CD14-positive monocyte (primary cell): ENCODE measurements at regions not wholly inside any gene's neighbourhood (a gene's known extent, or its start where the extent isn't known, plus 50 kb on each side); places are given as distances from the start of the nearest gene placed in this dataset.

Experiments
- DNase-seq, 3 donors: peaks; one replicate each; pipeline ENCODE4 v3.0.0-alpha.2; 2011 to 2022
- H2AFZ ChIP-seq: 2 replicates; pipeline ENCODE4 v1.6.0; 2012; ENCODE audit warnings: mild to moderate bottlenecking, low read depth, low read length, inconsistent platforms; ENCODE audit not compliant: insufficient read depth, poor library complexity, severe bottlenecking
- H3K27ac ChIP-seq, 2 donors: 1 replicate in 1 of 2; 2 replicates in 1 of 2; pipeline ENCODE4 v1.5.1; 2012 to 2013; ENCODE audit warnings: low read length in 2 of 2, control low read depth in 1 of 2, inconsistent platforms in 1 of 2, low read depth in 1 of 2, mild to moderate bottlenecking in 1 of 2
- H3K27me3 ChIP-seq, 2 donors: one replicate each; pipeline versions ENCODE4 v1.6.0 to v1.6.1; 2011 to 2013; ENCODE audit warnings: low read length in 2 of 2; ENCODE audit not compliant: control insufficient read depth in 2 of 2, insufficient read depth in 2 of 2
- H3K36me3 ChIP-seq, 2 donors: replicated peaks in 1 of 2; 1 replicate in 1 of 2; 2 replicates in 1 of 2; pipeline versions ENCODE4 v1.5.1 to v1.6.1; 2012 to 2013; ENCODE audit warnings: low read length in 2 of 2, control low read depth in 1 of 2, inconsistent platforms in 1 of 2, mild to moderate bottlenecking in 1 of 2; ENCODE audit not compliant: insufficient read depth in 2 of 2, control insufficient read depth in 1 of 2
- H3K4me1 ChIP-seq, 2 donors: 1 replicate in 1 of 2; 2 replicates in 1 of 2; pipeline versions ENCODE4 v1.5.1 to v1.6.1; 2012 to 2013; ENCODE audit warnings: low read length in 2 of 2, control low read depth in 1 of 2, inconsistent platforms in 1 of 2, mild to moderate bottlenecking in 1 of 2, moderate library complexity in 1 of 2; ENCODE audit not compliant: insufficient read depth in 2 of 2, control insufficient read depth in 1 of 2
- H3K4me2 ChIP-seq: replicated peaks from 2 replicates; pipeline ENCODE3; 2012; ENCODE audit warnings: low read length, moderate library complexity, mild to moderate bottlenecking; ENCODE audit not compliant: poor library complexity, severe bottlenecking; ENCODE audit errors: extremely low read depth
- H3K4me3 ChIP-seq, 3 experiments: fragments of 200-600 bp in 1 of 3; sonication (generic) in 1 of 3; replicated peaks in 1 of 3; 1 replicate in 2 of 3; 2 replicates in 1 of 3; pipeline ENCODE4 v1.5.1; 2011 to 2013; ENCODE audit warnings: low read length in 3 of 3, mild to moderate bottlenecking in 3 of 3, control low read depth in 2 of 3, low read depth in 2 of 3, inconsistent platforms in 1 of 3, moderate library complexity in 1 of 3
- H3K79me2 ChIP-seq: 2 replicates; pipeline ENCODE4 v1.6.0; 2012; ENCODE audit warnings: mild to moderate bottlenecking, control low read depth, inconsistent platforms, low read length, moderate library complexity; ENCODE audit not compliant: insufficient read depth
- H3K9ac ChIP-seq: 2 replicates; pipeline ENCODE4 v1.6.0; 2017; ENCODE audit warnings: low read length, mild to moderate bottlenecking; ENCODE audit not compliant: insufficient read depth, poor library complexity, severe bottlenecking
- H3K9me3 ChIP-seq, 2 donors: replicated peaks in 1 of 2; 1 replicate in 1 of 2; 2 replicates in 1 of 2; pipeline versions ENCODE4 v1.5.1 to v1.6.1; 2012 to 2013; ENCODE audit warnings: low read length in 2 of 2, control low read depth in 1 of 2; ENCODE audit not compliant: control insufficient read depth in 1 of 2, insufficient read depth in 1 of 2
- H4K20me1 ChIP-seq: 2 replicates; pipeline ENCODE4 v1.6.0; 2012; ENCODE audit warnings: mild to moderate bottlenecking, low read length, control low read depth, moderate library complexity; ENCODE audit not compliant: insufficient read depth
- H3K27ac Mint-ChIP-seq, 7 donors: one replicate each; pipeline ENCODE4 v1.8.0; 2020; ENCODE audit warnings: mild to moderate bottlenecking in 7 of 7, mixed read lengths in 7 of 7, moderate library complexity in 6 of 7, inconsistent platforms in 2 of 7
- H3K27me3 Mint-ChIP-seq, 3 donors: one replicate each; pipeline ENCODE4 v1.8.0; 2021 to 2022; ENCODE audit warnings: low read depth in 3 of 3, mild to moderate bottlenecking in 3 of 3, mixed read lengths in 3 of 3, moderate library complexity in 3 of 3, inconsistent platforms in 1 of 3
- H3K36me3 Mint-ChIP-seq, 2 donors: one replicate each; pipeline ENCODE4 v1.8.0; 2020; ENCODE audit warnings: mixed read lengths in 2 of 2, inconsistent platforms in 1 of 2, mild to moderate bottlenecking in 1 of 2
- H3K4me1 Mint-ChIP-seq: one replicate; pipeline ENCODE4 v1.8.0; 2020; ENCODE audit warnings: mild to moderate bottlenecking, mixed read lengths
- H3K4me3 Mint-ChIP-seq, 2 donors: one replicate each; pipeline ENCODE4 v1.8.0; 2020; ENCODE audit warnings: mild to moderate bottlenecking in 2 of 2, mixed read lengths in 2 of 2, moderate library complexity in 1 of 2
- H3K9me3 Mint-ChIP-seq, 7 donors: one replicate each; pipeline ENCODE4 v1.8.0; 2020 to 2022; ENCODE audit warnings: mixed read lengths in 7 of 7, mild to moderate bottlenecking in 6 of 7, moderate library complexity in 6 of 7, inconsistent platforms in 2 of 7
- CTCF ChIP-seq: fragments of 200-600 bp; IDR thresholded peaks from one replicate; pipeline ENCODE4 v1.8.0; 2022; ENCODE audit warnings: antibody characterized with exemption, mild to moderate bottlenecking
- WGBS: methylation state at CpG from one replicate; pipeline ENCODE4 v1.1.5; 2013; ENCODE audit warnings: missing lambda C conversion rate; ENCODE audit not compliant: insufficient coverage; 5-methylcytosine and 5-hydroxymethylcytosine counted together
- intact Hi-C, 2 donors: fragments of 100-400 bp; cut with micrococcal nuclease; formaldehyde crosslinking; loops; one replicate each; pipeline versions ENCODE4 v1.15.0 to v1.15.1; 2023

- Histone ChIP-seq H3K79me2 (no peaks in the 10 kb centered on the region), H2AFZ (no peak overlapping the region), H4K20me1 (no peaks in the 10 kb centered on the region), H3K27ac (no peak overlapping the region), H3K4me1 (no peaks in the 10 kb centered on the region), H3K4me3 (no peak overlapping the region), H3K9ac (no peak overlapping the region), H3K9me3 (no peaks in the 10 kb centered on the region), H3K4me2 (no peak overlapping the region), H3K27me3 (peaks cover under 1 to 3% of the 10 kb centered on the region in 2 donors), H3K36me3 (no peaks in the 10 kb centered on the region)
- Mint-ChIP-seq H3K36me3 (no peaks in the 10 kb centered on the region), H3K9me3 (peaks cover 0 to 3% (median 0%) of the 10 kb centered on the region in 7 donors), H3K4me3 (no peak overlapping the region), H3K4me1 (no peaks in the 10 kb centered on the region), H3K27ac (no peak overlapping the region), H3K27me3 (peaks cover 0 to 6% (median 3%) of the 10 kb centered on the region in 3 donors)
- WGBS, result 92% methylated on average over 3 of the region's 7 CpGs
- DNase-seq, result no peak
- intact Hi-C loops, result loop anchor here (10.0 kb wide), 1 partner anchor 409 kb away; the partner anchor contains the start of genes HOXD12 (in 2 of the 2) and HOXD13 (in 2 of the 2)
- TF ChIP-seq CTCF, result no peak
Measured at GRCh38 chr2:175686002-175686401, 316.1 kb downstream of the LNPK start.

- Mint-ChIP-seq H3K27ac (no peak overlapping the region), H3K27me3 (peaks cover 0 to 3% (median 3%) of the 10 kb centered on the region in 3 donors), H3K36me3 (no peaks in the 10 kb centered on the region), H3K9me3 (peaks cover 0 to 3% (median 0%) of the 10 kb centered on the region in 7 donors), H3K4me3 (no peak overlapping the region), H3K4me1 (no peaks in the 10 kb centered on the region)
- 81% methylated on average over 4 of the region's 4 CpGs for WGBS
- Histone ChIP-seq H3K9ac (no peak overlapping the region), H3K27me3 (no peaks in the 10 kb centered on the region), H3K4me2 (no peak overlapping the region), H3K36me3 (no peaks in the 10 kb centered on the region), H3K79me2 (no peaks in the 10 kb centered on the region), H3K27ac (no peak overlapping the region), H3K9me3 (no peaks in the 10 kb centered on the region), H4K20me1 (no peaks in the 10 kb centered on the region), H2AFZ (no peak overlapping the region), H3K4me1 (no peaks in the 10 kb centered on the region), H3K4me3 (no peak overlapping the region)
- intact Hi-C loops, result loop anchor here (10.0 kb wide), 1 partner anchor 410 kb away; the partner anchor contains the start of genes HOXD12 (in 2 of the 2) and HOXD13 (in 2 of the 2)
- DNase-seq, result no peak
- no peak for TF ChIP-seq CTCF
Measured at GRCh38 chr2:175684466-175684865, 317.6 kb downstream of the LNPK start.
